ENCODE measurements at regions not wholly inside any gene's neighbourhood (a gene's known extent, or its start where the extent isn't known, plus 50 kb on each side); places are given as distances from the start of the nearest gene placed in this dataset.

- CTCF ChIA-PET, result interaction anchor here (1.3 kb wide), 1 partner anchor 47 kb away, joined by 4 read pairs; no protein-coding TSS in a partner anchor
- DNase-seq, result no peak
- intact Hi-C loops (cut with micrococcal nuclease), result no loop called here
- Mint-ChIP-seq H3K36me3 (ENCODE audit: low read depth) (no peaks in the 10 kb centered on the region), H3K9me3 (peaks cover 3% of the 10 kb centered on the region), H3K4me1 (ENCODE audit: low read depth) (peaks cover 25% of the 10 kb centered on the region), H3K27me3 (peaks cover 1% of the 10 kb centered on the region), H3K27ac (no peak overlapping the region), H3K4me3 (no peak overlapping the region)
- no peak for ATAC-seq
- TF ChIP-seq, protein P1, sequence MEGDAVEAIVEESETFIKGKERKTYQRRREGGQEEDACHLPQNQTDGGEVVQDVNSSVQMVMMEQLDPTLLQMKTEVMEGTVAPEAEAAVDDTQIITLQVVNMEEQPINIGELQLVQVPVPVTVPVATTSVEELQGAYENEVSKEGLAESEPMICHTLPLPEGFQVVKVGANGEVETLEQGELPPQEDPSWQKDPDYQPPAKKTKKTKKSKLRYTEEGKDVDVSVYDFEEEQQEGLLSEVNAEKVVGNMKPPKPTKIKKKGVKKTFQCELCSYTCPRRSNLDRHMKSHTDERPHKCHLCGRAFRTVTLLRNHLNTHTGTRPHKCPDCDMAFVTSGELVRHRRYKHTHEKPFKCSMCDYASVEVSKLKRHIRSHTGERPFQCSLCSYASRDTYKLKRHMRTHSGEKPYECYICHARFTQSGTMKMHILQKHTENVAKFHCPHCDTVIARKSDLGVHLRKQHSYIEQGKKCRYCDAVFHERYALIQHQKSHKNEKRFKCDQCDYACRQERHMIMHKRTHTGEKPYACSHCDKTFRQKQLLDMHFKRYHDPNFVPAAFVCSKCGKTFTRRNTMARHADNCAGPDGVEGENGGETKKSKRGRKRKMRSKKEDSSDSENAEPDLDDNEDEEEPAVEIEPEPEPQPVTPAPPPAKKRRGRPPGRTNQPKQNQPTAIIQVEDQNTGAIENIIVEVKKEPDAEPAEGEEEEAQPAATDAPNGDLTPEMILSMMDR (IDR thresholded peaks at IDR 0.05), result no peak
- POLR2A ChIA-PET, result interaction anchor here (0.5 to 1.2 kb wide), 2 partner anchors 65 to 252 kb away, joined by 3 read pairs; no protein-coding TSS in a partner anchor
Observed at GRCh38 chr13:48858122-48858902, 117.4 kb upstream of the FNDC3A start.

DNA sequence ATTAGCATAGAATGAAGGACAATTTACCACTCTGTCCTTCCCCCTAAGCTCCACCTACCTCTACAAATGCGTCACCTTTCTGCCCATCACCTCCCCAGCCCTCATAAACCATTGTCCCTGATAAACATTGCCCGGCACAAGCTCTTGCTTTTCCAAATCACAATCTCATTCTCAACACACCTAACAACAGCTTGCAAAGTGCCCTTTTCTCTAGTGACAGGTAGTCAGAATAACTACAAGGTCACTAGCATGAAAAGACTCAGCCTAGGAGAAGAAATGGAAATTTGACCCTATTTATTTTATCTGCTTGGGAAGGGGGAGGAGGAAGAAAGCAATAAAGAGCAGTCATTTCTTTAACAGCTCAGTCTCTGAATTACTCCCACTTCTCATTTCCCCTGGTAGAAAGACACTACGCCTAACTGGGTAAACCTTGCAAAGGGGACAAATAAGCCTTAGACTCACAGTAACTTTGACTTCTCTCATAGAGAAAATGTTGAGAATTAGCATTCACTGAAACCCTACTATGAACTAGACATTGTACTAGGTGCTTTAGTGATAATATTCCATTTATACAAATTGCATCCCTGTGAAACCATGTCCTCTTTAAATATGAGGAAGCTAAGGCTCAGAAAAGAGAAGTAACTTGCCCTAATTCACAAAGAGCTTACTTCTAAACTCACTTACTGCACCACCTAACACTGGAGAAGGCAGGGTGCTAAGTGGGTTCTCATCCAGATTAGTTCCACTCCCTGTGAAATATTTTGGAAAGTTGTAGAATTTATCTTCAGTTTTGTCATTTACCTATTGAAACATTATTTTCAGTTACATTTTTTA, 116.2 kb upstream of the FNDC3A start:
- DNase-seq (no peak), ATAC-seq (no peak)
- Mint-ChIP-seq H3K27ac (no peak overlapping the region), H3K27me3 (peaks cover 1% of the 10 kb centered on the region), H3K36me3 (ENCODE audit: low read depth) (no peaks in the 10 kb centered on the region), H3K4me1 (ENCODE audit: low read depth) (peaks cover 16% of the 10 kb centered on the region), H3K4me3 (no peak overlapping the region), H3K9me3 (peaks cover 3% of the 10 kb centered on the region)
- TF ChIP-seq, protein P1 (IDR thresholded peaks at IDR 0.05), result no peak
- CTCF ChIA-PET, result no interaction called here
- POLR2A ChIA-PET, result no interaction called here
- intact Hi-C loops (cut with micrococcal nuclease), result no loop called here

GRCh38 chr13:48860364-48860763, 115.3 kb upstream of the FNDC3A start:
- Mint-ChIP-seq H3K27ac (no peak overlapping the region), H3K27me3 (peaks cover 1% of the 10 kb centered on the region), H3K4me3 (no peak overlapping the region), H3K9me3 (peaks cover 3% of the 10 kb centered on the region), H3K4me1 (ENCODE audit: low read depth) (peaks cover 16% of the 10 kb centered on the region), H3K36me3 (ENCODE audit: low read depth) (no peaks in the 10 kb centered on the region)
- ChIA-PET POLR2A (no interaction called here), CTCF (no interaction called here)
- intact Hi-C loops (cut with micrococcal nuclease), result no loop called here
- TF ChIP-seq, protein P1 (IDR thresholded peaks at IDR 0.05), result no peak
- ATAC-seq (no peak), DNase-seq (no peak)

DNA sequence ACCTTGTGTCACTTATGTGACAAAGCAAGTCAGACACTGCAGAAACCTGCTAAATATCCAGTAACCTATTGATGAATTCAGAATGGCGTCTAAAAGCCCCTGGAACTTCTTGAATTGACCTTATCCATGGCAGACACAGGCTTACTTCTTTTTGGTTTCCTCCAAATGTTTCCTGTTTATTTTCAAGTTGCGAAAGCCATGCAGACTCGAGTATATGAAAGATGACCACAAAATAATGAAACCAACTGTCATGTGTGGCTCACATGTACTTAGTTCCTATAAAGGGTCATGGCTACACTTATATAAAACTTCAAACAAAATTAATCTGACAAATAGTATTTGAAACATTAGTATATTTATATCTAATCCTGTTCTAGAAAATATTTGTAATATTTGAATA, 113.1 kb upstream of the FNDC3A start:
- TF ChIP-seq, protein P1 (IDR thresholded peaks at IDR 0.05), result no peak
- no peak for DNase-seq
- CTCF ChIA-PET, result no interaction called here
- intact Hi-C loops (cut with micrococcal nuclease), result no loop called here
- Mint-ChIP-seq H3K4me1 (ENCODE audit: low read depth) (peaks cover 16% of the 10 kb centered on the region), H3K4me3 (no peak overlapping the region), H3K27ac (no peak overlapping the region), H3K36me3 (ENCODE audit: low read depth) (no peaks in the 10 kb centered on the region), H3K9me3 (peaks cover 3% of the 10 kb centered on the region), H3K27me3 (peaks cover 1% of the 10 kb centered on the region)
- no peak for ATAC-seq
- POLR2A ChIA-PET, result no interaction called here

GRCh38 chr13:48864100-48864499, 111.6 kb upstream of the FNDC3A start:
- Mint-ChIP-seq H3K4me3 (no peak overlapping the region), H3K9me3 (peaks cover 3% of the 10 kb centered on the region), H3K36me3 (ENCODE audit: low read depth) (no peaks in the 10 kb centered on the region), H3K27ac (no peak overlapping the region), H3K4me1 (ENCODE audit: low read depth) (peaks cover 6% of the 10 kb centered on the region), H3K27me3 (peaks cover 1% of the 10 kb centered on the region)
- ChIA-PET CTCF (no interaction called here), POLR2A (no interaction called here)
- intact Hi-C loops (cut with micrococcal nuclease), result no loop called here
- DNase-seq (no peak), ATAC-seq (no peak)
- TF ChIP-seq, protein P1 (IDR thresholded peaks at IDR 0.05), result no peak

Data from activated CD8-positive, alpha-beta T cell treated with anti-CD3 and anti-CD28 coated beads for 36 hours (primary cell).